SU-DHL-6 (cell line): ENCODE measurements at regions not wholly inside any gene's neighbourhood (a gene's known extent, or its start where the extent isn't known, plus 50 kb on each side); places are given as distances from the start of the nearest gene placed in this dataset.

ENCODE experiments used
- H2AFZ ChIP-seq: fragments of 200-600 bp; sonication (generic); 2 replicates; pipeline ENCODE4 v1.6.1; 2014; ENCODE audit warnings: low read depth, mild to moderate bottlenecking, moderate library complexity, mixed read lengths, antibody characterized with exemption, low read length; ENCODE audit not compliant: severe bottlenecking
- H3F3A ChIP-seq: fragments of 200-600 bp; shearing (Covaris generic); 2 replicates; pipeline ENCODE4 v1.6.0; 2016; ENCODE audit warnings: antibody characterized with exemption, mild to moderate bottlenecking; ENCODE audit not compliant: insufficient read depth
- H3K27ac ChIP-seq: fragments of 200-600 bp; sonication (generic); 2 replicates; pipeline ENCODE4 v1.5.1; 2016; ENCODE audit warnings: low read depth, mild to moderate bottlenecking, low read length, moderate library complexity, mixed read lengths
- H3K27me3 ChIP-seq: fragments of 200-600 bp; sonication (generic), shearing (Covaris generic); 2 replicates; pipeline ENCODE4 v1.6.0; 2014; ENCODE audit warnings: mild to moderate bottlenecking, low read length
- H3K36me3 ChIP-seq: fragments of 200-600 bp; sonication (generic); 2 replicates; pipeline ENCODE4 v1.6.1; 2014; ENCODE audit warnings: mild to moderate bottlenecking, low read length, mixed read lengths
- H3K4me2 ChIP-seq: fragments of 300-600, 200-600 bp; shearing (Covaris generic), sonication (generic); 2 replicates; pipeline ENCODE4 v1.6.0; 2014; ENCODE audit warnings: low read length, low read depth, mild to moderate bottlenecking; ENCODE audit not compliant: poor library complexity, severe bottlenecking
- H3K4me3 ChIP-seq: fragments of 200-600 bp; sonication (generic); 2 replicates; pipeline ENCODE4 v1.5.1; 2014; ENCODE audit warnings: antibody characterized with exemption, low read length, mild to moderate bottlenecking, mixed read lengths; ENCODE audit not compliant: insufficient read depth, poor library complexity, severe bottlenecking
- H3K79me2 ChIP-seq: fragments of 200-600 bp; sonication (generic); 2 replicates; pipeline ENCODE4 v1.6.1; 2014; ENCODE audit warnings: mild to moderate bottlenecking, low read length, moderate library complexity; ENCODE audit not compliant: insufficient read depth
- H3K9ac ChIP-seq: fragments of 200-600 bp; sonication (generic); 2 replicates; pipeline ENCODE4 v1.7.0; 2014; ENCODE audit warnings: mild to moderate bottlenecking, low read length
- H3K9me2 ChIP-seq: fragments of 200-600 bp; sonication (generic); replicated peaks from 2 replicates; pipeline ENCODE4 v1.6.1; 2014; ENCODE audit warnings: low read length; ENCODE audit not compliant: insufficient read depth
- H3K9me3 ChIP-seq: fragments of 200-600 bp; sonication (generic); 2 replicates; pipeline ENCODE4 v1.6.1; 2014; ENCODE audit warnings: low read length, mixed read lengths; ENCODE audit not compliant: insufficient read depth
- H4K20me1 ChIP-seq: fragments of 200-600 bp; sonication (generic); 2 replicates; pipeline ENCODE4 v1.6.1; 2014; ENCODE audit warnings: low read depth, mild to moderate bottlenecking, antibody characterized with exemption, low read length, moderate library complexity, mixed read lengths
- CTCF ChIP-seq: fragments of 200-600 bp; sonication (generic); IDR thresholded peaks from one replicate; pipeline ENCODE4 v1.5.1; 2017; ENCODE audit warnings: antibody characterized with exemption, mild to moderate bottlenecking, low read length, moderate library complexity; ENCODE audit not compliant: insufficient read depth, poor library complexity, severe bottlenecking
- EZH2phosphoT487 ChIP-seq: fragments of 200-600 bp; sonication (generic), shearing (Covaris generic); conservative IDR thresholded peaks from 2 replicates; pipeline ENCODE4 v1.6.1; 2018; ENCODE audit warnings: mild to moderate bottlenecking, antibody characterized with exemption, low read length, moderate library complexity, mixed read lengths

- no peak overlapping the region for H2AFZ ChIP-seq
- H3K36me3 ChIP-seq, result no peaks in the 10 kb centered on the region
- H3K4me2 ChIP-seq, result no peak overlapping the region
- no peaks in the 10 kb centered on the region for H3K79me2 ChIP-seq
- H3F3A ChIP-seq, result no peaks in the 10 kb centered on the region
- no peak for TF ChIP-seq EZH2phosphoT487
- no peak for TF ChIP-seq CTCF
- H3K9me2 ChIP-seq, result no peaks in the 10 kb centered on the region
- H3K9me3 ChIP-seq, result no peaks in the 10 kb centered on the region
- H3K9ac ChIP-seq, result no peak overlapping the region
- no peaks in the 10 kb centered on the region for H3K27me3 ChIP-seq
- H4K20me1 ChIP-seq, result no peaks in the 10 kb centered on the region
- H3K4me3 ChIP-seq, result no peak overlapping the region
- H3K27ac ChIP-seq, result no peak overlapping the region
Observed at GRCh38 chr6:147867433-147868226, 359.1 kb downstream of the SAMD5 start.

GRCh38 chr6:147868427-147869190, 360.1 kb downstream of the SAMD5 start:
- no peak overlapping the region for H3K27ac ChIP-seq

DNA sequence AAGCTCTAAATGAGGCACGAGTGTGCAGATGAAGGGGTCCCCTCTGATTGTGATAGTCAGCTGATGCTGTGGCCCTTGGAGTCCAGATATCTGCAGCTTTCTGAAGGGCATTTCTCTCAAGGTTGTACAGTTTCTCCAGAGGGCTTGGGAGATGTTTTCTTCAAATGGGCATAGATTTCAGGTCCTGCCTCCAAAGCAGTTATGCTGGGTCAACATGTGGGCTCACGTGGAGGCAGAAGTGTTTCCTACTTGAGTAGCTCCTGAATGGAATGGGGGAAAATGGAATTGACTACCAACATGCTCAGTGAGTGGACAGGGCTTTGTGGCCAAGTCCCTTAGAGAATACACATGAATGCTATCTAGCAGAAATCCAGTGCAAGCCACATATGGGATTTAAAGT, 360.7 kb downstream of the SAMD5 start:
- Histone ChIP-seq H4K20me1 (no peaks in the 10 kb centered on the region), H3K9me2 (no peaks in the 10 kb centered on the region), H3K36me3 (no peaks in the 10 kb centered on the region), H2AFZ (no peak overlapping the region), H3F3A (no peaks in the 10 kb centered on the region), H3K4me3 (no peak overlapping the region), H3K9ac (no peak overlapping the region), H3K79me2 (no peaks in the 10 kb centered on the region), H3K27me3 (no peaks in the 10 kb centered on the region), H3K4me2 (no peak overlapping the region), H3K9me3 (no peaks in the 10 kb centered on the region), H3K27ac (no peak overlapping the region)
- no peak for TF ChIP-seq CTCF
- TF ChIP-seq EZH2phosphoT487, result no peak

More at GRCh38 chr6:147868427-147869190, 360.1 kb downstream of the SAMD5 start:
- no peak overlapping the region for H3K4me3 ChIP-seq
- H4K20me1 ChIP-seq, result no peaks in the 10 kb centered on the region
- H2AFZ ChIP-seq, result no peak overlapping the region
- H3K4me2 ChIP-seq, result no peak overlapping the region
- no peaks in the 10 kb centered on the region for H3K9me2 ChIP-seq
- no peaks in the 10 kb centered on the region for H3K79me2 ChIP-seq
- no peaks in the 10 kb centered on the region for H3K27me3 ChIP-seq
- no peaks in the 10 kb centered on the region for H3F3A ChIP-seq
- H3K9me3 ChIP-seq, result no peaks in the 10 kb centered on the region
- no peaks in the 10 kb centered on the region for H3K36me3 ChIP-seq
- TF ChIP-seq CTCF (no peak), EZH2phosphoT487 (no peak)
- H3K9ac ChIP-seq, result no peak overlapping the region
